Smooth muscle cell (in vitro differentiated cells): ENCODE measurements at regions not wholly inside any gene's neighbourhood (a gene's known extent, or its start where the extent isn't known, plus 50 kb on each side); places are given as distances from the start of the nearest gene placed in this dataset.

Experiments used
- DNase-seq: peaks from one replicate; lab custom pipeline; 2025; ENCODE audit not compliant: unreplicated experiment; lab: John Stamatoyannopoulos, UW
- H2AFZ ChIP-seq: fragments of 200-600 bp; sonication (generic); 2 replicates; pipeline ENCODE4 v1.6.0; 2016; ENCODE audit warnings: antibody characterized with exemption, low read depth, mild to moderate bottlenecking
- H3F3A ChIP-seq: fragments of 200-600 bp; sonication (generic); 2 replicates; pipeline ENCODE4 v1.6.0; 2017; ENCODE audit warnings: antibody characterized with exemption, low read depth
- H3K27ac ChIP-seq: fragments of 200-600 bp; sonication (generic); 2 replicates; pipeline ENCODE4 v1.5.1; 2016; ENCODE audit warnings: low read depth, mild to moderate bottlenecking
- H3K27me3 ChIP-seq: fragments of 200-600 bp; sonication (generic); 2 replicates; pipeline ENCODE4 v1.6.1; 2016; ENCODE audit warnings: low read depth, mild to moderate bottlenecking
- H3K36me3 ChIP-seq: fragments of 200-600 bp; sonication (generic); 2 replicates; pipeline ENCODE4 v1.5.1; 2016; ENCODE audit warnings: low read depth
- H3K4me1 ChIP-seq: fragments of 200-600 bp; sonication (generic); 2 replicates; pipeline ENCODE4 v1.5.1; 2016; ENCODE audit warnings: low read depth
- H3K4me2 ChIP-seq: fragments of 200-600 bp; sonication (generic); 2 replicates; pipeline ENCODE4 v1.6.0; 2016; ENCODE audit warnings: mild to moderate bottlenecking
- H3K4me3 ChIP-seq: fragments of 200-600 bp; sonication (generic); 2 replicates; pipeline ENCODE4 v1.5.1; 2016; ENCODE audit warnings: mild to moderate bottlenecking
- H3K79me2 ChIP-seq: fragments of 200-600 bp; sonication (generic); 2 replicates; pipeline ENCODE4 v1.6.0; 2016; ENCODE audit warnings: low read depth, mild to moderate bottlenecking
- H3K9ac ChIP-seq: fragments of 200-600 bp; sonication (generic); 2 replicates; pipeline ENCODE4 v1.6.0; 2016; ENCODE audit warnings: low read depth
- H3K9me3 ChIP-seq: fragments of 200-600 bp; sonication (generic); replicated peaks from 2 replicates; pipeline ENCODE4 v1.5.1; 2016; ENCODE audit warnings: low read depth
- H4K20me1 ChIP-seq: fragments of 200-600 bp; sonication (generic); 2 replicates; pipeline ENCODE4 v1.6.0; 2016; ENCODE audit warnings: low read depth
- WGBS: methylation state at CpG from one replicate; pipeline ENCODE4 v1.1.7; 2016; ENCODE audit warnings: low lambda C conversion rate; 5-methylcytosine and 5-hydroxymethylcytosine counted together
- TF ChIP-seq, protein P1 (sequence below): fragments of 200-600 bp; sonication (generic); IDR thresholded peaks from 2 replicates; pipeline ENCODE4 v1.5.1; 2017; ENCODE audit warnings: borderline replicate concordance, mild to moderate bottlenecking, antibody characterized with exemption; ENCODE audit not compliant: insufficient read depth, poor library complexity, severe bottlenecking

DNA sequence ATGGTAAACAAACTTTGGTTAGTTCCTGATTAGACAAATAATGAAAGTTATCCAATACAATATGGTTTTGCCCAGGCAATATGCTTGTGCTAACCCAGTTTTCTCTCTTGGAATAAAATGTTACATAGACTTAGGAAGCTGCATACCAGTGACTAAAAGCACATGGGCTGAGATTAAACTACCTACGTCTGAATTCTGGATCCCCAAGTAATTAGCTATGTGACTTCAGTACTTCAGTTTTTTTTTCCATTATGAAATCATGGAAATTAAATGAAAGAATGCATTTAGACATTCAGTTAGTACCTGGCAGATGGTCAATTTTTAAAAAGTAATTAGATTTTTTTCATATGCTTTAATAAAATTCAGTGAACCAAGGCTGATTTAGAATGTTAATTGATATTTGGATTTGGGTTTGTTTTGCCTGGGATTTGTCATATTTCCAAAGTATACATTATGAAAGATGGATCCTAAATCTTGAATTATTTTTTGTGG lies 213.9 kb downstream of the PTH2R start:
- Histone ChIP-seq H3K79me2 (no peaks in the 10 kb centered on the region), H3F3A (no peaks in the 10 kb centered on the region), H3K4me2 (no peak overlapping the region), H3K27ac (no peak overlapping the region), H4K20me1 (no peaks in the 10 kb centered on the region), H3K4me1 (no peaks in the 10 kb centered on the region), H3K9me3 (no peaks in the 10 kb centered on the region), H3K27me3 (no peaks in the 10 kb centered on the region), H3K9ac (no peak overlapping the region), H3K4me3 (no peak overlapping the region), H3K36me3 (no peaks in the 10 kb centered on the region), H2AFZ (no peak overlapping the region)
- WGBS: 71% methylated on average over 1 of the region's 1 CpG
- no peak for DNase-seq
- TF ChIP-seq, protein P1, sequence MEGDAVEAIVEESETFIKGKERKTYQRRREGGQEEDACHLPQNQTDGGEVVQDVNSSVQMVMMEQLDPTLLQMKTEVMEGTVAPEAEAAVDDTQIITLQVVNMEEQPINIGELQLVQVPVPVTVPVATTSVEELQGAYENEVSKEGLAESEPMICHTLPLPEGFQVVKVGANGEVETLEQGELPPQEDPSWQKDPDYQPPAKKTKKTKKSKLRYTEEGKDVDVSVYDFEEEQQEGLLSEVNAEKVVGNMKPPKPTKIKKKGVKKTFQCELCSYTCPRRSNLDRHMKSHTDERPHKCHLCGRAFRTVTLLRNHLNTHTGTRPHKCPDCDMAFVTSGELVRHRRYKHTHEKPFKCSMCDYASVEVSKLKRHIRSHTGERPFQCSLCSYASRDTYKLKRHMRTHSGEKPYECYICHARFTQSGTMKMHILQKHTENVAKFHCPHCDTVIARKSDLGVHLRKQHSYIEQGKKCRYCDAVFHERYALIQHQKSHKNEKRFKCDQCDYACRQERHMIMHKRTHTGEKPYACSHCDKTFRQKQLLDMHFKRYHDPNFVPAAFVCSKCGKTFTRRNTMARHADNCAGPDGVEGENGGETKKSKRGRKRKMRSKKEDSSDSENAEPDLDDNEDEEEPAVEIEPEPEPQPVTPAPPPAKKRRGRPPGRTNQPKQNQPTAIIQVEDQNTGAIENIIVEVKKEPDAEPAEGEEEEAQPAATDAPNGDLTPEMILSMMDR: no peak

DNA sequence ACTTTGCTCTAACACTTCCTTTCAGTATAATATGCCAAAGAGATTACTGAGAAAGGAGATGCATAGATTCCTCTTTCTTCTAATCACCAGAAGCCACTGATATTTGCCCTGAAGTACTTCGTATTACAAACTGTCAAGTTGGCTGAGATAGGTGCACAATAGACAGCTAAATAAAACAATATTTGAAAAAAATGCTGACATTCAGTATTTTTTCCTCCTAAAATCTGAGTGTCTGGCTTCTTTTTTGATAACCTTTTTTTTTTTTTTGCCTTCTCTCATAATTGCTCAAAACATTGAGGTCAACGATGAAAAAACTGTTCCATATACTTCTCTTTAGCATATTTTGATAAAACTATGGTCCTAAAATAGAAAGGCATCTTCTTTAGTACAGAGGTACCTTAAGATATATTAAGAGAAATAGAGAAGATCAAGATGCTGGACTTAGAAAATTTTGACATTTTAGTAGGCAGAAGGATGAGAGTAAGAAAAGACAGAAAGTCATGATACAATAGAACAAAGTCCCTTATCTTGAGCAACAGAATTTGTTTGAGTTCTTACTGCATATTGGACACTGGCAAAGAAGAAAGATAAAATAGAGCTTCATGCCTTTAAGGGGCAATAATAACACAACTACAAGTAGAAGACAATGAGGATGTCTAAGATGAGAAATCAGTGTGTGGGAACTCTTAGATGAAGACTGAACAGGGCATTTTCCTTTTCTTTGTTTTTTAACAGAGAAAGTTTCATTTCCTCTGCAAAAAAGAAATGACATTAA lies 220.7 kb downstream of the PTH2R start:
- Histone ChIP-seq H3K27me3 (no peaks in the 10 kb centered on the region), H2AFZ (no peak overlapping the region), H3K4me3 (no peak overlapping the region), H3K79me2 (no peaks in the 10 kb centered on the region), H3F3A (no peaks in the 10 kb centered on the region), H3K9me3 (no peaks in the 10 kb centered on the region), H3K4me2 (no peak overlapping the region), H3K4me1 (no peaks in the 10 kb centered on the region), H3K36me3 (no peaks in the 10 kb centered on the region), H3K27ac (no peak overlapping the region), H4K20me1 (no peaks in the 10 kb centered on the region), H3K9ac (no peak overlapping the region)
- no peak for DNase-seq
- TF ChIP-seq, protein P1: no peak
- 82% methylated on average over 2 of the region's 2 CpGs for WGBS

DNA sequence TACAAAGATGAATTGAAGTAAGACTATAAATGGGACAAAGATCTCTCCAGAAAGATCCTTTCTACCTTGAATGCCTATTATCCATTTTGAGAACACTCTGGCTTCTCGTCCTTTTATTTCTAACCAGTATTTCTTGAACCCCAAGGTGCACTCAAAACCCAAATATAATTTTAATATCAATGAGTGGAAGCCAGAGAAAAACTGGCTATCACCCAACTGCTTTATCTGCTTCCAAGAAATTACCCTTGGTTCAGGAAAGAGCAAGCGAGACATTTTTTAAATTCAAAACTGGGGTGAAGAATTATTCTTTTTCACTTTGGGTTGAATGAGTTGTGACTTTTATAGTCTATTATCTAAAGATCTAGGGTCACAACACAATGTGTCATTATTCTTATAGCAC lies 221.3 kb downstream of the PTH2R start:
- H3F3A ChIP-seq: no peaks in the 10 kb centered on the region
- H2AFZ ChIP-seq: no peak overlapping the region
- no peaks in the 10 kb centered on the region for H3K27me3 ChIP-seq
- no peak overlapping the region for H3K4me2 ChIP-seq
- no peak overlapping the region for H3K9ac ChIP-seq
- no peaks in the 10 kb centered on the region for H4K20me1 ChIP-seq
- TF ChIP-seq, protein P1: no peak
- DNase-seq: no peak
- no peaks in the 10 kb centered on the region for H3K79me2 ChIP-seq
- 86% methylated on average over 2 of the region's 2 CpGs for WGBS
- no peak overlapping the region for H3K4me3 ChIP-seq
- H3K9me3 ChIP-seq: no peaks in the 10 kb centered on the region
- no peak overlapping the region for H3K27ac ChIP-seq
- H3K4me1 ChIP-seq: no peaks in the 10 kb centered on the region
- H3K36me3 ChIP-seq: no peaks in the 10 kb centered on the region

DNA sequence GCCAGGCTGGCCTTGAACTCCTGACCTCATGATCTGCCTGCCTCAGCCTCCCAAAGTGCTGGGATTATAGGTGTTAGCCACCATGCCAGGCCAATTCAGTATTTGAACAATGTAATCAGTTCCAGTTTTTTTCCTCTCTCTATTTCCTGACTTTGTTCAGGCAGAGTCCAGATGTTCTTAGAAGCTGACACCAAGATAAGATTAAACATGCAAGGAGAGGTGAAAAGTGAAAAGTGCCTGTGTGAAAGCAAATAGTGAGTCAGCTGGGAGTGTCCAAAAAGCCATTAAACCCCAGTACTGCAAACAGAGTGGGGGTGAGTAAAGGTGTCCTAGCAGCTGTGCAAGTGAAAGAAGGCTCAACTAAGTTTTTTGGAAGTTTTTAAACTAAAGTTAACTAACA lies 231.5 kb downstream of the PTH2R start:
- no peaks in the 10 kb centered on the region for H3K79me2 ChIP-seq
- no peak overlapping the region for H3K27ac ChIP-seq
- H3K27me3 ChIP-seq: no peaks in the 10 kb centered on the region
- no peaks in the 10 kb centered on the region for H4K20me1 ChIP-seq
- DNase-seq: no peak
- TF ChIP-seq, protein P1: no peak
- no peaks in the 10 kb centered on the region for H3K9me3 ChIP-seq
- H3K4me2 ChIP-seq: no peak overlapping the region
- no peaks in the 10 kb centered on the region for H3F3A ChIP-seq
- no peaks in the 10 kb centered on the region for H3K36me3 ChIP-seq
- no peak overlapping the region for H3K4me3 ChIP-seq
- H2AFZ ChIP-seq: no peak overlapping the region
- H3K4me1 ChIP-seq: no peaks in the 10 kb centered on the region
- no peak overlapping the region for H3K9ac ChIP-seq
